LoVo (cell line): ENCODE measurements at regions not wholly inside any gene's neighbourhood (a gene's known extent, or its start where the extent isn't known, plus 50 kb on each side); places are given as distances from the start of the nearest gene placed in this dataset.
A peak's percentile ranks its signal among the peaks of the same experiment; 100 is the strongest.

Experiments used
- DNase-seq: peaks from one replicate; pipeline ENCODE4 v3.0.0-alpha.2; 2016; ENCODE audit warnings: low spot score

DNA sequence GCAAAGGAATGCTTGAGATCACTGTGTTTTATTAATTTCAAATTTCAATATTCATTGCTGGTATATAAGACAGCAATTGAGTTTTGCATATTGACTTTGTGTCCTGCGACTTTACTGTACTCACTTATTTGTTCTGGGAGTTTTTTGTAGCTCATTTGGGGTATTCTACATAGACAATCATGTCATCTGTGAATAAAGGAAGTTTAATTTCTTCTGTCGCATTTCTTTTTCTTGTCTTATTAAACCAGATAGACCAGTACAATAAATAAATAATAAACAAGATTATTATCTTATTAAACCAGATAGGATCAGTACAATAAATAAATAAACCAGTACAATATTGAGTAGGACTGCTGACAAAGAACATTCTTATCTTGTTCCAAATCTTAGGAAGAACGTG, 448.2 kb downstream of the RPS24 start:
- DNase-seq, result no peak

DNA sequence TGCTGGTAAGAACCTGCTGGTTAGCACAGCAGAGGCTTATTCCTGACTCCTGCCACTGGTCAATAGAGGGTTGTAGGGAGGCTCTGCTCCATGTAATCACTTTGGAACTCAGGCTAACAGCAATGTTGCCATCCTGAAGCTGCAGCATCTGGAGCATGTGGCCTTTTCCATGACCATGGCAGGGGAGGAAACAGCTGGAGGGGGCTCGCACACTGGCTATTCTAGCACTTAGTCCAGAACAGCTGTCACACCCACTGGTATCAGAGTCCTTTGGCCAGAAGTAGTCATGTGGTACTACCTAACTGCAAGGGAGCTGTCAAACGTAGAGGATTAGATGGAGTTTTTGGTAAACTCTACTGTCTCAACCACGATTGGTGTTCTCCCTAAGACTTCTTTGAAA, 450.0 kb downstream of the RPS24 start:
- DNase-seq, result no peak

DNA sequence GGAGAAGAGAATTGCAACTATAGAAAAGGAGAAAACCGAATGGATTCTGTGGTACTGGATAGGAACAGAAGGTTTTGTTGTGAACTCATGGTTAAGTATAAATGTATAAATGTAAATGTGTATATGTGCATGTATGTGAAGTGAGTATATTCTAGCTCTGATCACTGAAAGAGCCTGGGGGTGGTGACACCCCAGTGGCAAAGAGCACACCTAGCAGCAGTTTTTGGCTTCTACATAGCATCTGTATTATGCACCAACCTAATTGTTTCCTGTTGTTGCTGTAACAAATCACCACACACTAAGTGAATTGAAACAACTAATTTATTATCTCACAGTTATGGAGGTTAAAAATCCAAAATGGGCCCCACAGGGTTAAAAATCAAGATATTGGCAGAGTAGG, 455.4 kb downstream of the RPS24 start:
- no peak for DNase-seq

DNA sequence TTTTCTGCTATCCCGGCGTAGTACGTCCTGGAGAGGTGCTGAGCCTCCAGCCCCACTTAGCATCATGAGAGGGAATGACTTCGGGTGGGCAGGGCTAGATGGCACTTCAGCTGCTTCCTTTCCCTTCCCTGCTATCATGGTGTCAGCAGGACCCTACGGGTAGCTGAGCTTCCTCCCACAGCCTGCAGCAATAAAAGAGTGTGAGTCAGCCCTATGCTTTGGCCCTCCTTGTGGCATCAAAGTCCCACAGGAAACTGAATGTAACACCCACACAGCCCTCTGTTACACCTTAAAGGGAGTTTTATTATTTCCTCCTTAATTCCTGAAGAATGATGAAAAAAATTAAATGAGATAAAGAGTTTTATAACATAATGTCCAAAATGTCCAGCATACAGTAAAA, 458.1 kb downstream of the RPS24 start:
- DNase-seq, result peak; percentile 14

DNA sequence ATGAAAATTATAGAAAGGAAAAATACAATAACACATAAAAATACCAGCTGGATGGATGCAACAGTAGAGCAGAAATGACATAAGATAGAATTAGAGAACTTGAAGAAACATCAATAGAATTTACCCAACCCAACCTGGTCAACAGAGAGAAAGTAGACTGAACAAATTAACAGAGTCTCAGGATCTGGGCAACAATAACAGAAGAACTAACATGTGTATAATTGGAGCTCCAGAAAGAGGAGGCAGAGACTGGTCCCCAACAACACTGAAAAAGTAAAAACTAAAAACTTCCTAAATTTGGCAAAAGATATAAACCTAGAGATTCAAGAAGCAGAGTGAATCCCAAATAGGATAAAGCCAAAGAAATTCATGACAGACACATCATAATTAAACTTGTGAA, 458.8 kb downstream of the RPS24 start:
- no peak for DNase-seq

DNA sequence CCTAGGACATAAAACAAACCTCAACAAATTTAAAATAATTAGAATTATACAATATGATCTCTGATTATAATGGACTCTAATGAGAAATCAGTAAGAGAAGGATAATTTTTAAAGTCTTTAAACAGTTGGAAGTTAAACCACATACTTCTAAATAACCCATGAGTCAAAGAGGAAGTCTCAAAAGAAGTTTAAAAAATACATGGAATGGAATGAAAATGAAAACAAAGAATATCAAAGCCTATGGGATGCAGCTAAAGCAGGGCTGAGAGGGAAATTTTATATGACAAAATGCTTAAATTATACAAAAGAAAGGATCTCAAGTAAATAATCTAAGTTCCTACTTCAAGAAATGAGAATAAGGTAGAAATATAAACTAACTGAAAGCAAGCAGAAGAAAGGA, 460.5 kb downstream of the RPS24 start:
- DNase-seq, result no peak

DNA sequence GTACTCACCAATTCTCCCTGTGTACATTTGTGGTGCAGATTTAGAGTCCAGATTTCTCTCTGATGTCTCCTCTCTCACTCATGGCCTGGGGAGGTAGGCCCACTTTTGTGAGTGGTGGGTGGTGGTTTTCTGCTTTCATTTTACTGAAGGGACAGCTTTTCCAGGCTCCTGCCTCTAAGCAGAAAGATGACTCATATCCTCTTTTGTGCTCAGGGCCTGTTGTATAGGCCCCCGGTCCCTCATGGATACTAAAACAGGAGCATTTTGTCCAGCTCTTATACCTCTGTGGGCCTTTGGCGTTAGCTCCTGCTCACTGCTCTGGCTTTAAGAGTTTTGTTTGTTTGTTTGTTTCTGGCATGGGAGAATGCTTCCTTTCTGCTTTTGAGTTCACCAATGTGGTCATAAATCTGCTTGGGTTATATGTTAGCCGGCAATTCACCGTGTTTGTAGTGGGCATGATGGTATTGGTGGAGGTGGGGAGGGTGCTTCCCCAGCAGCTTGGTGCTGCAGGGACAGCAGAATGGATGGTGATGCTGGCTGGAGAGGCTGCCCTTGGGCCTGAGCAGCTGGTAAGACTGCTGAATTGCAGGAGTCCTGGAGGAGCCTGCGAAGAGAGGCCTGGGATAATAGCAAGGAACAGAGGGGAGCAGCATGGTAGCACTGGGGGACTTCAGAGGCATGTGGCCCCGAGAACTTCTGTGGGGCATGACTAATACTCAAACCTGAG, 468.7 kb downstream of the RPS24 start:
- no peak for DNase-seq

DNA sequence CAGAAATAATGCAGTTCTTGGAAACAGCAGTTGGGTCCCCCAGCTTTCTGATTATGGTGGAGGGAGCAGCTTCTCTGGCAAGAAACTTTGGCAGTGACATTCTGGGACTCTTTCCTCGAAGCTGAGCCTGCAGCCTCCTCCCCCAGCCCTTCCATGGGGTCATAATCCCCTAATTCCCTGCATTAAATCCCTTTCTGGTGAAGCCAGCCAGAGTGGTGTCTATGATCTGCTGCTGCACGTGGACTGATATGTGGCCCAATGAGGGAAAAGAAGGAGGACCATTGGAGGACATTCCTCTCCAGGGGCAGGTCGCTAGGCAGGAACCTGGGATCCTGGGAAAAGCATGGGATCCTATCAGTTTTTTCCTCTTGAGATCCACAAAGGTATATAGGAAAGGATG, 470.5 kb downstream of the RPS24 start:
- no peak for DNase-seq

DNA sequence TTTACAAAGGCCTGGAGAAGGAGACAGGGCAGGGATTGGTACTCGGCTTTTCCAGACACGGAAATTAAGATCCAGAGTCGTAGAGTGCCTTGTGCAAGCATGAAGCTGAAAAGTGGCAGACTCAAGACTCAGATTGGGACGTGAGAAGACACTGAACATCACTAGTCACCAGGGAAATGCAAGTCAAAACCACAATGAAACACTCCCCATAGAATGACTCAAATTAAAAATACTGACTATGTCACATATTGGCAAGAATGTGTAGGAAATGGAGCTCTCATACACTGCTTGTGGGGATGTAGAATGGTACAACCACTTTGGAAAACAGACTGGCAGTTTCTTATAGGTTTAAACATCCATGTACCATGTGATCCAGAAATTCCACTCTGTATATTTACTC, 472.0 kb downstream of the RPS24 start:
- no peak for DNase-seq

DNA sequence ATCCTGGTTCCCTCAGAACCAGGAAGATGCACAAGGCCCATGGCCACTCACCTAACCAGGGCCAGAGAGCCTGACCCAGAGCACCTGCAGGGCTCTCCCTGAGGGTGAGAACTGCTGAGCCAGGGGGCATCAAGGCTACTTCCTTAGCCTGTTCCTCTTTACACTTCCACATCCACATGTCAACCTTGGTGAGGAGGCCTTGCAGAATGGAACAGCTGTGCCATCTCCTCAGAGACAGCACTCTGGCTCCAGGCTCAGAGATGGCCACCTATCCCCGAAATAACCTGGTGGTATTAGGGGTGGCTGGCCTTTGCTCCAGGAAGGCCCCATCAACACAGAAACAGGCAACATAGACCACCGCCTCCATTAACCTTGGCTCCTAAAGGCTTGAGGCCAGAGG, 473.0 kb downstream of the RPS24 start:
- no peak for DNase-seq

DNA sequence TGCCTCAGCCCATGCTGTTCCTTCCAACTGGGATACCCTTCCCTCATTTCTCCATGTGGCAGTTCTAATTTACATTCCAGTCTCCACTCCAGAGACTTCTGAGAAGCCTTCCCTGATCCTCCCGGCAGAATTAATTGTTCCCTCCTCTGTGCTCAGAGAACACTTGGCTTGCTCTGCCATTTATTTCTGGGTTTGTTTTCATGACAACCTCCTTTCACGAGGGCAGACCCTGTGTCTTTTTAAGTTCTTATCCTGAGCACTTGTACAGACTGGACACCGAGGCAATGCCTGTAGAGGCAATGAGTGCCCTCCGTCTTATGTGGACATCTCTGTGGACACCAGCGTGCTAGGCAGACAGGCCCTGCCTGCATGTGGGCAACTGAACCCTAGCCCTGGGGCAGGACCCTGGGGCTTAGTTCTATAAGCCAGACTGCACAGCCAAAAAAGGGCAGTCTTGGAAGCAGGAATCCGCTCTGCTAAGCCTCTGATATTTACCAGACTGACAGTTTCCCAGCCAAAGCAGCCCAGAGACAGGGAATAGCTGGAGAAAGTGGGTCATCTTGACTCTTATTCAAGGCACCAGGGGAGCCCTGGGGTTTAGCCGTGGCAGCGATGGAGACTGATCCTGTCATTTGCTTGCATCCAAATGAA, 474.0 kb downstream of the RPS24 start:
- DNase-seq, result no peak

DNA sequence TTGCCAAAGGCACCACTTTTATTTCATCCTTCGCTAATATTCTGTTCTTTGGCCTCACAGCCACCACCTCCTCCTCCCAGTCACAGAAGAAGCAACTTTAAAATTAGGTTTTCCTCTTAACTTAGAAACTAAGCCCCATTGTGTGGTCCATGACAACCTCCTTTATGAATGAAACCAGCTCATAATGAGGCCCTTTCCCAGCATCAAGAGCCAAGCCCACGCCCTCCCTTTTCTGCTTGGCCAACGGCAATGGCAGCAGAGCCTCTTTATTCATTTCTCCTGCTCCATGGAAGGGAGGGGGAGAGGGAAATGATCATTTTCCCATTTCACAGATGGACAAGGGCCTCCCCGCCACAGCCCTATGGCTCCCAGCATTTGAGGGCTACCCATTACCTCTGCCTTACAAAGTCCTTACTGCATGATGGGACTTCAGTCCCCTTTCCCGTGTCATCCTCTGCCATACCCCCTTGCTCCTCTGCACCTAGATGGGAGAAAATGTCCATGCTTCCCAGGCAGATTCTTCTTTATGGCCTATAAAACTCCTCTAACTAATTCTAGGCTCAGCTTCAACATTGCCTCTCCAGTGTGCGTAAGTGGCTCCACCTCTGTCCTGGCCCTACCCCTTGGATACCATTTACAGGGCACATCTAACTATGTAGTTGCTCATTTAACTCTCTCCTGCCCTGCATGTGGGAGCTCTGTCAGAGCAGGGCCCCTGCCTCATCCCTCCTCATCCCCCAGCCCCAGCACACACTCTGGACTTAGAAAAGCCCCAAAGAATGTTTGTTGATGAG, 475.5 kb downstream of the RPS24 start:
- no peak for DNase-seq

DNA sequence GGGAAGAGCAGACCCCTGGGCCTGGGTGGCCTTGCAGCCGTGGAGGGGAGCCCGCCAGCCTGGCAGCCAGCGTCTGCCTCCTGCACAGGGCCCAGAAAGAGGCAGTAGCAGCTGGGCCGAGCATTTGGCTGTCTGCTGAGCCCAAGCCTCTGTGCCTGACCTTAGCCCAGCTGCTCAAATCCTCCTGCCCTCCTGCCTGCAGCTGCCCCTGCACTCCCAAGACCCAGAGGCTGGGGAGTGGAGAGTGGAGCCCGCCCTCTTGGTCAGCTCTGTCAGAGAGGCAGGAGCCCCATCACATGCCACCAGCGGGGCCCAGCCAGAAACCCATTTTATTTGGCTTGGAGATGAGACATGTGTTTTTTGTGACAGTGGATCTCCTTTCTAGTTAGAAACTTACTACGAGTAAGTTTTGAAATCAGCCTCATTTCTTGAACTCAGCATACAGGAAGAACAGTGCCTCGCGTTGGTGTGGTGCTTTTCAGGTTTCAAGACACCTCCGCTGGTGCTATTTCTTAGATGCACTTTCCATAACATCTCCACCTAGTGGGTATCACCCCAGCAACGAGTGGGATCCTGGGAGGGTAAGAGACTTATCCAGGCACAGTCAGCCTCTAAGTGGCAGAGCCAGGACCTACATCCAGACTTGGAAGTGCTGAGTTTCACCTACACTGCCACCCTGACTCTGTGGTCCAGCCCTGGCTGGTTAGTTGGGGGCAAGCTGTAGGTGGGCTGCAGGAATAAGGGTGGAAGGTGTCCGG, 477.1 kb downstream of the RPS24 start:
- DNase-seq, result no peak

DNA sequence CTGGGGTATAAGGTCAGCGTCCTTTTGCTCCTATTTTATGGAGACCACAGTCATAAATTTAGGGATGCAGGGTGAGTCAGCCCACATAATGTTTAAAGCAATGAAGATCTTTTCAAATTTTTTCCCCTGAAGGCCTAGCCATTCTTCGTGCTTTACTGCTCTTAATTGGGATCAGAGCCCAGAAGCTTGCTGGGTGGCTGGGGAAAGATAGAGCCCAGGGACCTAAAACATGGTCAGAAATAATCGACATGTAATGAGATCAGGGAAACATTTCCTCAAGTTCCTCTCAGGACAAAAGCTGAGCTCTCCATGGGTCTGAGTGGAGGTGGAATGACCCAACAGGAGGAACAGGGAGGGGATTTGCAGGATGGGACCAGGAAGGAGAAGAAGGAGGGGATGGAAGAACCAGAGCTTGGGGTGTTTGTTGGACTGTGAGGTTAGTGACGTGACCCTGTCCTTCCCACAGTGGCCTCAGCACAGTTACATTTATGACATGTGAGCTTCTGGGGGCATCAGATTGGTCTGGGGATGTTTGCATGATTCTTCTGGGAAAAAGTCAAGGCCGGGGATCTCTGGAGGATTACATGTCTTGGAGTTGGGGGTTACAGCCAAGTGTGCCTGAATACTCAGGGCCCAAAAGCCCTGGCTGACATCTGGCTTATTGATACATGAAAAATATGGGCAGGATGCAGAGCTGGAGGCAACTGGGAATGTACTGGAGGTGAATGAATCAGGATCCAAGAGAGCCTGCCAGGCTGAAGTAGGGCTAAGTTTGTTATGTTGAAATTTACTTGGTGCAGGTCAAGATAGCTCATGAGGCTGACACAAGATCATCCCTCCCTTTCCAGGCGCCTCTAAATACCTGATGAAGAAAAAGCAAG, 477.9 kb downstream of the RPS24 start:
- DNase-seq, result no peak

DNA sequence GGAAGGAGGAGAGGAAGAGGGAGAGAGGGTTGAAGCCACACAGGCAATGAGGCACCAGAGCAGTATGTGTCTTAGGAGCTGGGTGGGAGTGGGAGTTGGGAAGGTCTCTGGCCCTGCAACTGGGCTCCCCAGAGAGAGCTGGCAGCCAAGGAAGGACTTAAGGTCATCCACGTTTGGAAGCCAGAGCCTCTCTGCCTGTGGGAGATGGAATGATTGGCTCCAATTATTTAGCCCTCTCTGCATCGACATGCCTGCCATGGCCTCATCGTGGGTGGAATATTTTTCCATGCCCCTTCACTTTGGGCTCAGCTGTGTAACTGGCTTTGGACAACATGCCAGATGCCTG, 478.5 kb downstream of the RPS24 start:
- no peak for DNase-seq

DNA sequence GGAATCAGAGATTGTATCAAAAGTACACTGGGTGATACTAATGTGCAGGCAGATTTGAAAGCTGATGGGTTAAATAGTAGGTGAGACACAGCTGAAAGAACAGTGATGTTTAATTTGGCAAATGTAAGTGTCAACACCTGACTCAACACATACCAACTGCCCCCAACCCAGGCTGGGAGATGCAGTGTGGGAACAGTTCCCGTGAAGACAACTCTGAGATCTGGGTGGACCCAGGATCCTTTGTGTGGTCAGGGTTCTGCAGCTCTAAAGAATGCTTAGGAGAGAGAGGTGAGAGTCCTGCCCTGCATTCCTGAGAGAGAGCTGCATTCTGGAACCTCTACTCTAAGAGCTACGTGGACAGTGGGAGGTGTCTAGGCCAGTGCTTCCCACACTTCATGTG, 479.7 kb downstream of the RPS24 start:
- no peak for DNase-seq

DNA sequence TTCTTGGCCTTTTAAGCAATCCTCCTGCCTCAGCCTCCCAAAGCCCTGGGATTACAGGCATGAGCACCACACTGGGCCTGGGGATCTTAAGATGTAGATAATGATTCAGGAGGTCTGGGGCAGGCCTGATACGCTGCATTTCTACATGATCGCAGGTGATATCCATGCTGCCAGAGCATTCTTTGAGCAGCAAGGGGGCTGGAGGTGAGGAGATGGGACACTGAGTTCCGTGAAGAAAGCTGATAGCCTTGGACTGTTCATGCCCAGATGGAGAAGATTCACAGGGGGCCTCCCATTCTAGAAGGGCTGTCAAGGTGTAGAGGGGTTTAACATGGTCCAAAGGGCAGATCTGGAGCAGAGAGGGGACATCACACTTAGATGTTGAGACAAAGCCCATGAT, 480.3 kb downstream of the RPS24 start:
- DNase-seq, result no peak

DNA sequence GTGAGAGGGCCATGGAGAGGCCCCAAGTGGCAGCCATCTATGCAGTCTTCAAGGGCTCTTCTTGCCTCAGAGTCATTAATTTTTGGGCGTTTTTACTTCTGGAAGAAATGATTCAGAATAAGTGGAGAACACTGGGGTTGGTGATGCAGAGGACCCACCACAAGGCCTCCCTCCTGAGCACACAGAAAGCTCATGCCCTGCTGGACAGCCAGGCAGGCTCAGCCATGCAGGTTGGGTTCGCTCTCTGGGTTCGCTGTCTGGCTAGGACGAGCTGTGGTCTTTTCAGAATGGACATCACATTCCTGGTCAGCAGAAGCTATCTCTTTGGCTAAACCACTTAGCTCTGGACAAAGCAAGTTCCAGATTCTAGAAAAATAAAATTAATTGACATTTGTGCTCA, 480.8 kb downstream of the RPS24 start:
- DNase-seq, result no peak

DNA sequence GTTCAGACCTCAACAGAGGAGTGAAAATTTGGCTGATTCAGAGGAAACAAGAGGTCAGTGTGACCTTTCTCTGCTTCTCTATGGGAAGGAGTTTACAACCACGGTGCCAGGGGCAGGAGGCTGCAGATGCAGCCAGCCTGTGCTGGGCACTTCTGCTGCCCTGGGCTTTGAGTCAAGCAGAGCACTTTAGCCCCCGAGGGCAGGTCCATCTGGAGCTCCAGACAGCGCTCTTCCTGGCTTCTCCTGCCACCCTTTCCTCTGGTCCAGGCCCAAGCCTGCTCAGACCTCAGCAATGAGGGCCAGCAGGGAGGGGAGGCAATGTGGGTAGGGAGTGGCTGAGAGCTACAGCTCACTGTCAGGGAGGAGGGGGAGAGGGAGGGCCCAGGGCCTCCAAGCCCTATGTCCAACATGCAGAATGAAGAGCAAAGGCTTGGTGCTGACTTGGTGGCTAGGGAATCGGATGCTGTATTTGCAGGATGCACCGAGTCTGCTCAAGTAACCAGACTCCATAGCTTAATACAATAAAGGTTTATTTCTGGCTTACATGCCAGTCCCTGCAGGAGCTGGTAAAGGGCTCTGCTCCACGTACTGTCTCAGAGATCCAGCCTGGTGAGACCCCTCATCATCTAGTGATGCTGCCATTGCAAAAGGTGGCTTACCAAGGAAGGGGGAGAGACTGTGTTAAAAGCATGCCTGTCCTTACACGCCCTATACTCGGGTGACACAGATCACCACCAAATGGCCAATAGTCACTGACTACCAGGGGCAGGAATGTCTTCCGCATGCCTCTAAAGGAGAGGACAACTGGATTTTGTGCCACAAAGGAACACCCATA, 481.6 kb downstream of the RPS24 start:
- DNase-seq, result peak; percentile 19

DNA sequence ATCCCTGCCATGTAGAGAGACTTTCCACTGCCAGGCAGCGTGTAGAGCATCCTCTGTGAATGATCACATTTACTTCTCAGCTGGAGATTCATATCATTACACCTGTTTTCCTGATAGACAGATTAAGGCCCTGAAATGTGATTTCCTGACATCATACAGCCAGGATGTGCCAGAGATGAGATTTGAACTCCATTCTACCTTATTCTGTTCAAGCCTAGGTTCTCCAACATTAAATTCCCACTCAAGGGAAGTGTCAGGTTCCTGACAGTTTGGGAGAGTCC, 482.1 kb downstream of the RPS24 start:
- no peak for DNase-seq

DNA sequence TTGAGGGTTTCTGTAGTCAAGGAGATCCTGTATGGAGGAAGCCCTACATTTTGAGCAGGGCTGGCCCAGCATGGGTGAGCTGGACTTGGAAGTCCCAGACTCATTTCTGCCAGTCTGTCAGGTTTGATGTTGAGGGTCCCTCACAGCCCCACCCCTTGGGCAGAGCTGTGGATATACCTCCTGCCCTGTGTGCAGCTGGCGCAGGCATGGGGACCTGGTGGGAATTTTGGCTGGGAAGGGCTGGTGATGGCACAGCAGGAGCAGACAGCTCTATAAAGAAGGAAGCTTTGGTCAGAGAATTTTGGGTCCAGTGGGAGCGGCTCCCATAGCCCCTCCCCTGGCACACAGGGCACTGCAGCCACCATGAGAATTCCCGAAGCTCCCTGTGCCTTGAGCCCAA, 482.6 kb downstream of the RPS24 start:
- DNase-seq, result no peak
